K562 (cell line): ENCODE measurements at regions not wholly inside any gene's neighbourhood (a gene's known extent, or its start where the extent isn't known, plus 50 kb on each side); places are given as distances from the start of the nearest gene placed in this dataset.

Experiments used
- ATAC-seq: fragments of 200-7000 bp; cut with Tn5 transposase; 3 replicates; pipeline ENCODE4 v1.9.1; 2020; ENCODE audit warnings: moderate library complexity
- BruUV-seq: library from RNA; stranded (reverse); fragments of 400-500 nt; replicated peaks from 2 replicates; lab custom pipeline; 2021; lab: Mats Ljungman, UMichigan
- CTCF ChIA-PET: fragments of 300-600 bp; formaldehyde crosslinking; extraction: SDS; loops from one replicate; lab custom pipeline; 2021; ENCODE audit warnings: low intra/inter-chr PET ratio; lab: Yijun Ruan, JAX
- POLR2A ChIA-PET: fragments of 300-600, 350-650 bp; sonication (Branson Sonifier 250); formaldehyde crosslinking; extraction: SDS; loops from one replicate; lab custom pipeline; 2021; ENCODE audit warnings: antibody characterized with exemption, inconsistent platforms; lab: Yijun Ruan, JAX
- DNase-seq, 4 experiments: peaks; one replicate each; pipeline versions ENCODE4 v3.0.0 to v3.0.0-alpha.2; 2011 to 2018; ENCODE audit warnings: low spot score in 3 of 4, mixed read lengths in 3 of 4; ENCODE audit errors: extremely low read depth in 1 of 4
- FAIRE-seq: peaks from 2 replicates; lab custom pipeline; 2011; peaks lifted over from hg19 to GRCh38; lab: Jason Lieb, UNC
- H2AFZ ChIP-seq: 2 replicates; pipeline ENCODE4 v1.6.0; 2011; ENCODE audit warnings: low read depth, low read length, control low read depth, inconsistent platforms
- H3K27ac ChIP-seq: fragments of 200-600 bp; 3 replicates; pipeline ENCODE4 v1.8.0; 2011; ENCODE audit warnings: low read depth, mild to moderate bottlenecking, control low read depth, inconsistent platforms, low read length, moderate library complexity, mixed read lengths; ENCODE audit errors: extremely low read depth
- H3K27me3 ChIP-seq, 2 experiments: fragments of 300-600 bp in 1 of 2; 2 replicates in 1 of 2; 3 replicates in 1 of 2; pipeline versions ENCODE4 v1.6.0 to v1.8.0; 2011; ENCODE audit warnings: inconsistent platforms in 2 of 2, low read length in 2 of 2, mild to moderate bottlenecking in 1 of 2, mixed read lengths in 1 of 2, moderate library complexity in 1 of 2; ENCODE audit not compliant: control insufficient read depth in 2 of 2, insufficient read depth in 2 of 2
- H3K36me3 ChIP-seq: fragments of 300-600 bp; 3 replicates; pipeline ENCODE4 v1.8.0; 2011; ENCODE audit warnings: mild to moderate bottlenecking, low read length, inconsistent platforms; ENCODE audit not compliant: control insufficient read depth, insufficient read depth
- H3K4me1 ChIP-seq, 2 experiments: fragments of 200-600 bp in 1 of 2; replicated peaks in 1 of 2; 2 replicates in 1 of 2; 3 replicates in 1 of 2; pipeline versions ENCODE4 v1.5.1 to v1.8.0; 2011; ENCODE audit warnings: inconsistent platforms in 2 of 2, low read length in 2 of 2, mild to moderate bottlenecking in 1 of 2, mixed read lengths in 1 of 2, moderate library complexity in 1 of 2; ENCODE audit not compliant: control insufficient read depth in 2 of 2, insufficient read depth in 2 of 2
- H3K4me2 ChIP-seq: 2 replicates; pipeline ENCODE4 v1.6.1; 2011; ENCODE audit warnings: low read length, control low read depth, inconsistent platforms, mixed read lengths; ENCODE audit not compliant: insufficient read depth
- H3K4me3 ChIP-seq: fragments of 200-600 bp; sonication (generic), shearing (Covaris generic); 2 replicates; pipeline ENCODE4 v1.5.1; 2016; ENCODE audit warnings: control low read depth, inconsistent platforms
- H3K79me2 ChIP-seq: fragments of 200-600 bp; 3 replicates; pipeline ENCODE4 v1.8.0; 2011; ENCODE audit warnings: low read length, inconsistent platforms; ENCODE audit not compliant: control insufficient read depth, insufficient read depth
- H3K9ac ChIP-seq, 2 experiments: 2 replicates each; pipeline versions ENCODE4 v1.6.0 to v1.6.1; 2011; ENCODE audit warnings: low read depth in 2 of 2, low read length in 2 of 2, control low read depth in 1 of 2, inconsistent platforms in 1 of 2, mild to moderate bottlenecking in 1 of 2, mixed read lengths in 1 of 2; ENCODE audit not compliant: insufficient read depth in 1 of 2
- H3K9me1 ChIP-seq: one replicate; pipeline ENCODE4 v1.6.0; 2011; ENCODE audit warnings: inconsistent platforms, mild to moderate bottlenecking, low read length, moderate library complexity; ENCODE audit not compliant: control insufficient read depth, insufficient read depth
- H3K9me3 ChIP-seq: replicated peaks from 2 replicates; pipeline ENCODE4 v1.5.1; 2011; ENCODE audit warnings: low read depth, low read length, inconsistent platforms; ENCODE audit not compliant: control insufficient read depth, insufficient read depth
- H4K20me1 ChIP-seq: replicated peaks from 2 replicates; pipeline ENCODE4 v1.6.1; 2011; ENCODE audit warnings: low read length, inconsistent platforms, mixed read lengths; ENCODE audit not compliant: control insufficient read depth, insufficient read depth
- CBFA2T2 ChIP-seq: fragments of 450-650 bp; conservative IDR thresholded peaks from 2 replicates; pipeline ENCODE4 v1.6.1; 2017; ENCODE audit warnings: mild to moderate bottlenecking
- CREM ChIP-seq: IDR thresholded peaks from 2 replicates; pipeline ENCODE4 v1.6.1; 2014; ENCODE audit warnings: antibody characterized with exemption, low read depth
- E2F3 ChIP-seq: fragments of 250-450 bp; sonication (Bioruptor Pico); IDR thresholded peaks from 2 replicates; pipeline ENCODE4 v1.4.0; 2020; ENCODE audit warnings: mild to moderate bottlenecking
- FOXP4 ChIP-seq: sonication (generic); formaldehyde crosslinking; IDR thresholded peaks from 2 replicates; pipeline ENCODE4 v1.8.0; 2022; ENCODE audit warnings: mild to moderate bottlenecking, missing genetic modification reagents, borderline replicate concordance
- KAT2B ChIP-seq: IDR thresholded peaks from one replicate; pipeline ENCODE4 v1.6.1; 2012; ENCODE audit warnings: low read depth, mild to moderate bottlenecking, control low read depth, inconsistent platforms, low read length, moderate library complexity
- RBBP5 ChIP-seq: fragments of 200-600 bp; sonication (generic); IDR thresholded peaks from 2 replicates; pipeline ENCODE4 v1.6.1; 2012; ENCODE audit warnings: borderline replicate concordance, mild to moderate bottlenecking, low read length, control low read depth, inconsistent platforms; ENCODE audit not compliant: insufficient read depth, poor library complexity, severe bottlenecking
- RBM34 ChIP-seq: fragments of 200-400 bp; formaldehyde crosslinking; IDR thresholded peaks from 2 replicates; pipeline ENCODE4 v1.6.1; 2018; ENCODE audit warnings: low read length, borderline replicate concordance; ENCODE audit not compliant: insufficient read depth
- SMC3 ChIP-seq: conservative IDR thresholded peaks from 2 replicates; pipeline ENCODE4 v1.6.1; 2011; ENCODE audit warnings: low read depth, low read length, improper control_type of control experiment; ENCODE audit not compliant: insufficient read depth
- TAF1 ChIP-seq: IDR thresholded peaks from 2 replicates; pipeline ENCODE4 v1.6.1; 2011; ENCODE audit warnings: mild to moderate bottlenecking, low read length, moderate library complexity; ENCODE audit not compliant: insufficient read depth, control insufficient read depth, severe bottlenecking; ENCODE audit errors: extremely low read depth
- TAF7 ChIP-seq: fragments of 450-650 bp; IDR thresholded peaks from 2 replicates; pipeline ENCODE4 v1.6.1; 2016; ENCODE audit warnings: missing genetic modification characterization, missing compliant biosample characterization
- ZFPM2 ChIP-seq: fragments of 250-450 bp; sonication (Bioruptor Pico); IDR thresholded peaks from 2 replicates; pipeline ENCODE4 v1.5.1; 2022; ENCODE audit warnings: mild to moderate bottlenecking
- ZKSCAN1 ChIP-seq: fragments of 150-350 bp; IDR thresholded peaks from 2 replicates; pipeline ENCODE4 v1.6.1; 2016; ENCODE audit warnings: low read depth, low read length
- ZNF143 ChIP-seq: sonication (generic); formaldehyde crosslinking; IDR thresholded peaks from 2 replicates; pipeline ENCODE4 v1.9.0; 2022; ENCODE audit warnings: mild to moderate bottlenecking, missing genetic modification reagents
- ZNF282 ChIP-seq: sonication (generic); formaldehyde crosslinking; IDR thresholded peaks from 2 replicates; pipeline ENCODE4 v1.8.1; 2023; ENCODE audit warnings: missing genetic modification reagents
- ZNF41 ChIP-seq: fragments of 250-450 bp; sonication (Bioruptor Pico); conservative IDR thresholded peaks from 2 replicates; pipeline ENCODE4 v1.4.0; 2020; ENCODE audit warnings: mild to moderate bottlenecking
- WGBS: fragments of 100-300 bp; shearing (Covaris generic); methylation state at CpG from one replicate; pipeline ENCODE4 v1.1.6; 2016; ENCODE audit warnings: low coverage, mixed read lengths; ENCODE audit not compliant: insufficient coverage; ENCODE audit errors: missing lambda C conversion rate; 5-methylcytosine and 5-hydroxymethylcytosine counted together
- in situ Hi-C: fragments of 300-500 bp; cut with MboI; formaldehyde crosslinking; loops from 4 replicates; pipeline ENCODE4 v1.15.0; 2018; ENCODE audit warnings: inconsistent platforms, mixed read lengths
- intact Hi-C: fragments of 100-400 bp; cut with micrococcal nuclease; formaldehyde crosslinking; loops from 2 replicates; pipeline ENCODE4 v1.14.2; 2022

- CTCF ChIA-PET, result no interaction called here
- H3K4me2 ChIP-seq, result no peak overlapping the region
- no peak overlapping the region for H3K27ac ChIP-seq
- no peaks in the 10 kb centered on the region for H3K4me1 ChIP-seq
- no peak overlapping the region for H3K4me3 ChIP-seq
- H2AFZ ChIP-seq, result no peak overlapping the region
- POLR2A ChIA-PET, result interaction anchor here (0.6 kb wide), 1 partner anchor 91 kb away, joined by 3 read pairs; no protein-coding TSS in a partner anchor
- H4K20me1 ChIP-seq, result no peaks in the 10 kb centered on the region
- in situ Hi-C loops, result no loop called here
- no peaks in the 10 kb centered on the region for H3K79me2 ChIP-seq
- no peak for ATAC-seq
- BruUV-seq, result no TSS peak
- H3K9me1 ChIP-seq, result no peaks in the 10 kb centered on the region
- TF ChIP-seq SMC3, result no peak
- TF ChIP-seq FOXP4 (CRISPR knock-in tag), result no peak
- intact Hi-C loops, result no loop called here
- no peak for DNase-seq
- H3K27me3 ChIP-seq, result no peaks in the 10 kb centered on the region
- peaks cover 11% of the 10 kb centered on the region; the same call in 1 of the 2 replicates for H3K9me3 ChIP-seq
- no peak for FAIRE-seq
- H3K36me3 ChIP-seq, result no peaks in the 10 kb centered on the region
- H3K9ac ChIP-seq, result no peak overlapping the region
- WGBS, result 70% methylated on average over 7 of the region's 7 CpGs
Measured at GRCh38 chr15:58273104-58273503, 134.9 kb downstream of the AQP9 start.

- intact Hi-C loops, result no loop called here
- CTCF ChIA-PET, result no interaction called here
- no peak for ATAC-seq
- no peak for TF ChIP-seq RBBP5
- no peak for TF ChIP-seq TAF1
- TF ChIP-seq ZFPM2 (CRISPR knock-in tag), result no peak
- no peak for TF ChIP-seq RBM34
- no peak for TF ChIP-seq CBFA2T2
- TF ChIP-seq KAT2B, result no peak
- no peak for TF ChIP-seq TAF7 (tag)
- no peak for TF ChIP-seq ZNF282 (CRISPR knock-in tag)
- TF ChIP-seq ZNF143 (CRISPR knock-in tag), result no peak
- no peak for TF ChIP-seq CREM
- TF ChIP-seq ZKSCAN1, result no peak
- TF ChIP-seq ZNF41 (CRISPR knock-in tag), result no peak
- no peak for TF ChIP-seq E2F3 (CRISPR knock-in tag)
Measured at GRCh38 chr15:58274885-58275284, 136.7 kb downstream of the AQP9 start.

More at GRCh38 chr15:58274885-58275284, 136.7 kb downstream of the AQP9 start:
- H3K79me2 ChIP-seq, result no peaks in the 10 kb centered on the region
- H3K27me3 ChIP-seq, result no peaks in the 10 kb centered on the region
- FAIRE-seq (no peak), DNase-seq (no peak)
- H4K20me1 ChIP-seq, result no peaks in the 10 kb centered on the region
- in situ Hi-C loops, result no loop called here
- no peak overlapping the region for H2AFZ ChIP-seq
- POLR2A ChIA-PET, result interaction anchor here (0.6 to 1.4 kb wide), 3 partner anchors 9 to 274 kb away, joined by 3 to 5 read pairs (median 4); no protein-coding TSS in a partner anchor
- peaks cover 11% of the 10 kb centered on the region; the same call in 1 of the 2 replicates for H3K9me3 ChIP-seq
- H3K9ac ChIP-seq, result no peak overlapping the region
- peaks cover 0 to 11% of the 10 kb centered on the region in 2 experiments; a peak in 2 of 5 replicates for H3K4me1 ChIP-seq
- H3K9me1 ChIP-seq, result no peaks in the 10 kb centered on the region
- H3K27ac ChIP-seq, result no peak overlapping the region
- no peaks in the 10 kb centered on the region for H3K36me3 ChIP-seq
- no peak overlapping the region for H3K4me2 ChIP-seq
- 42% methylated on average over 4 of the region's 4 CpGs for WGBS
- BruUV-seq, result no TSS peak
- H3K4me3 ChIP-seq, result no peak overlapping the region
